HCEC 1CT (cell line): ENCODE measurements at regions not wholly inside any gene's neighbourhood (a gene's known extent, or its start where the extent isn't known, plus 50 kb on each side); places are given as distances from the start of the nearest gene placed in this dataset.
A peak's percentile ranks its signal among the peaks of the same experiment; 100 is the strongest.
"Not testable (repeated sequence)": the region's sequence is repeated elsewhere in the genome, so short reads cannot be mapped to it uniquely, and the experiment has no call there.

Experiments used
- DNase-seq: peaks from one replicate; pipeline ENCODE4 v3.0.0-alpha.2; 2017

DNA sequence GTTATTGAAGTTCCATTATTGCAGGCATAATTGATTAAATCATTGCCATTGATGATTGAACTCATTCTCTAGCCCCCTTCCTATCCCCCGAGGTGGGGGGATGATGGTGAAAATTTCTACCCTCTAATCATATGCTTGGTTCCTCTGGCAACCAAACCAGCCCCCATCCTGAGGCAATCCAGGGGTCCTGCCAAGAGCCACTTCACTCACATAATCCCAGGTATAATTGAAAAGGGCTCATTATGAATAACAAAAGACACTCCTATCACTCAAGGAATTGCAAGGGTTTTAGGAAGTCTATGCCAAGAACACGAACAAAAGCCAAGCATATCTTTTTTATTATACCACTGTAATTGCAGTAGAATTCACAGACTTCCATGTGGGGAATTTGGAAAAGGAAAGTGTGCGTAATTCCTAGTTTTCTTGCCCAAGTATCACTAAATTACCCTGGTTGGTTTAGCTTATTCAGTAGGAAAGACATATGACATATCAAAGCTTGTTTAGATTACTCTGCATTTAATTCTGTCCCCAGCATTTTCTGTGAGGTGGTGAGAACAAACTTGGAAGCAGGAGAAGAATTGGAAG lies 130.7 kb upstream of the TAF11L2 start:
- DNase-seq = no peak

DNA sequence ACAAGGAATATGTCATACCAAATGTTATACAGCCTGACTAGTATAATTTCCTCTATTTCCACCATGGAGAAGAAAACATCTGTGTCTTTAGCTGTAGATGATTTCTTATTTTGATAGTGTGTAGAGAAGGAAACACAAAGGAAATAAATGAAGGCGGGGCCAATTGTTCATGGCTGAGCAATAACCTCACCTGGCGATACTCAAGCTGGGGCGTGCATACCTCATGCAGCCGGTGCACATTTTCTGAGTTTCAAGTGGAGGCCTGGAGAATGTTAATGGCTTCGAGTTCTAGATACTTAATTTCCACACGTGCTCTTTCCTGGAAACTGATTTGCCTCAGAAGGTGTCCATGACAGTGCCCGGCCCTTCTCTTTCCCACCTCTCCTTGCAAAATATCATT lies 127.4 kb upstream of the TAF11L2 start:
- DNase-seq = no peak

GRCh38 chr5:17373406-17373805 lies 124.6 kb upstream of the TAF11L2 start:
- DNase-seq = no peak

- no peak for DNase-seq
These were observed 124.0 kb upstream of the TAF11L2 start for GRCh38 chr5:17373814-17374556.

GRCh38 chr5:17374973-17375742 lies 122.9 kb upstream of the TAF11L2 start:
- DNase-seq = peak; percentile 26

- not testable (repeated sequence) for DNase-seq
These were observed 122.1 kb upstream of the TAF11L2 start for GRCh38 chr5:17375886-17376285.

DNA sequence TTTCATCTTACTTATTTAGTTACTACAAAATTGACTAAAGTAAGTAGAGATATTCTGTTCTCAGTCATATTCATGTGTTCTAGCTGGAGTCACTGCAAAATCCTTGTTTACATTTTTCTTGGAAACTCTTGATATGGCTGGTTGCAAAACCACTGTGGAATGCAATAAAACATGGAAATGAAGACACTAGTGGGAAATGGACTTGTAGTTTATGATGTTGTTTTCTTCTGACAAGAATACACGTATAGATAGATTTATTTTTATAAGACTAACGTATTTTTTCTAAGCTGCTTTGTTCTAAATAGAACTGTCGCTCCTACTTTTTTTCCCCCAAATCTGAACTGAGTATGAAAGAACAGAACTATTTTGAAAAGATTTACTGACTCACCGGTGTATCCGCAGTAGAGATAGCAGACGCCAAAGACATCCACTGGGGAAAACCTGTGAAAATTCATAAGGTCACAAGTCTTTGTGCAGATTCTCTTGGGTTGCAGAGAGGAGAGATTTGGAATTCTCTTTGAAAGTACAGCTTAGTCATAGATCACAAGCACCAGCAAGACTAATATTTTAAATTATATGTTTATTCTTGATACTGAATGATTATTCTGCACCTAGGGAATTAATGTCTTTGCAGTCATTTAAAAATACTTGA lies 119.6 kb upstream of the TAF11L2 start:
- DNase-seq = peak; percentile 79

DNA sequence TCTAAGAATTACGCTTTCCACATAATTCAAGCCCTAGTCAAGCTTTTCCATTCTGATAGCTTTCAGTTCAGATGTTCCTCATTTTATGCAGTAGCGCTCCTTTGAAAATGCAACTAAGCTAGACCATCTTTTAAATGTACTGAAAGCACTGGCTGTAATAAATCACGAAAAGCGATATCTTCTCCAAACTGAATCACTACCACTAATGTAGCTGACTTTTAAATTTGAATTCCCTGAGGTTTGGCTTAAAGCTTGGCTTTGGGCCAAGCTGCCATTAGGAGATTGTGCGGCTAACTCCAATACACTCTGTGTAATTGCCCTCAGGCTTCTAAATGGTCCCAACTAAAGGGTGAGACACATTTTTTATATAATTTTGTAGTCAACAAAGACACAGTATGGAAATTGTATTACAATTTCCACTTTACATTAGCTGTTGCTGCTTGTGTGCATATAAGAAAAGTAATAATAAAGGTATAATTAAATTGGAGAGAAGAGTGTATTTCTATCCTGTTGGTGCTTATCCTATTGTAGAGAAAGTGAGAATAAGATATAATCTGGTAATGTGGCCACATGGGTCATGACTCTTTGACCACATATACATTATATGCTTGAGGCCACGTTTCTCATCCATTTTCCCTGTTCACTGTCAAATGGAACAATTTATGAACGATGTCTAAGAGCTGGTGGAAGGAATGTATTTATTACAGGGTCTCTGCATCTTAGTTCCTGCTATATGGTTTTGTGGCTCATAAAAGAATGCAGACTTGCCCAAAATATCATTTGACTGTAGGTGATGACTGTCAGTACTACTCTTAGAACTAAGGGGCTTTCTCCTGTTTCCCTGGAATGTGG lies 118.7 kb upstream of the TAF11L2 start:
- DNase-seq = no peak

DNA sequence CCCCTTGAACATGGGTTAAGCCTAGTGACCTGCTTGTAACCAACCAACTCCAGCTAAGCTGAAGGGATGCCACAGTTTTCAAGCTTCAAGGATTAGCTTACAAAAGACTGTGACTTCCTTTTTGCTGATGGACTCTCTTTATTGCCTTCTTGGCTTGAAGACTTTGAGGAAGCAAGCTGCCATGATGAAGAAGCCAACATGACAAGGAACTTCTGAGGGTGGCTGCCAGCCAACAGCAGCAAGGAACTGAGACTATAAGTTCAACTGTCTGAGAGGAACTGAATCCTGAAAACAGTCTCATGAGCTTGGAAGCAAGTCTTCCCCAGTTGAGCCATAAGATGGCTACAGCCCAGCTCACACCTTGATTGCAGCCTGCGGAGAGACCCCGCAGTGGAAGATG lies 116.1 kb upstream of the TAF11L2 start:
- no peak for DNase-seq

GRCh38 chr5:17383526-17383925 lies 114.5 kb upstream of the TAF11L2 start:
- DNase-seq = no peak

DNA sequence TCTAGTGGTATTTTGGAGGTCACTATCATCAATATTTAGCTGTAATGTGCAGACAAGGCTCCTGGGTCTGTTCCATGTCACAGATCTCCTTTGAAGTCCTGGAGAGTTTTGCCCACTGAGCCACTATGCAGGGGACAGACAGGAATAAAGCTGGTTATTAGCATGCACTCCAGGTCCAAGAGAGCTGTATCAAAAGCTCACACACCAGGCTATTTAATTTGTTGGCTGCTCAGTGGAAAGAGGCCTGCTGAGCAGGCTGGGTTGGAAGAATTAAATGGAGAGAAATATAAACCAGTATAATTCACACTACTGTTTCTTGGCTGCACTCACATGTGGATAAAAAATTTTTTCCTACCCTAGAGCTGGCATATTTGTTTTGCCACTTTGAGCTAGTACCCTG lies 113.8 kb upstream of the TAF11L2 start:
- no peak for DNase-seq

- peak; percentile 20 for DNase-seq
These were observed 109.3 kb upstream of the TAF11L2 start for GRCh38 chr5:17388717-17389116.

GRCh38 chr5:17394086-17394485 lies 103.9 kb upstream of the TAF11L2 start:
- no peak for DNase-seq

DNA sequence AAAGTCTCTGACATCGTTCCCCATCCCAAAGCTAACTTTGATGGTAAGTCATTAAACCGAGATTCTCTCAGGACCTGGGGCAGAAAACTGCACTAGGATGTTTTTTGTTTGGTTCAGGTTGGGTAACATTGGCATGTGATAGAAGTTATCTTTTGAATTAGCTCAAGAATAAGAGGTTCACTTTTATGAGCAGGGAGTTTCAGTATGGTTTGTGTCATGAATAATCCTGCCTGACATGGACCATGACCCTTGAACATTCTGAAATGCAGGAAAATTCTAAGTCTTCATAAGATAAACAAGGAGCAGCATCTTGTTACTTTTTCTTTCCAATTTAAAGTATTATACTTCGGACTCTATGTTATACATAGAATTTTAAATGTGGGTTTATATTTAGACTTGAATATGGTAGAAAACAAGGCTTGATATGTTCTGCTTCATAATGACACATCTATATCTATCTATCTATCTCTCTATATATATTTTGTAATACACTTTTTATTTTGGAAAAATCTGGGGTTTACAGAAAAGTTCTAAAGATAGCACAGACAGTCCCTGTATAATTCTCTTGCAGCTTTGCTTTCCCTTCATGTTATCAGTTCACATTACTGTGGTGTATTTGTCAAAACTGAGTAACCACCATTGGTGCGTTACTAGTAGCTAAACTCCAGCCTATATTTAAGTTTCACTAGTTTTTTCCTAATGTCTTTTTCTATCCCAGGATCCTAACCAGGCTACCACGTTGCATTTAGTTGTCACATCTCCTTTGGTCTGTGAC lies 102.7 kb upstream of the TAF11L2 start:
- DNase-seq = no peak

DNA sequence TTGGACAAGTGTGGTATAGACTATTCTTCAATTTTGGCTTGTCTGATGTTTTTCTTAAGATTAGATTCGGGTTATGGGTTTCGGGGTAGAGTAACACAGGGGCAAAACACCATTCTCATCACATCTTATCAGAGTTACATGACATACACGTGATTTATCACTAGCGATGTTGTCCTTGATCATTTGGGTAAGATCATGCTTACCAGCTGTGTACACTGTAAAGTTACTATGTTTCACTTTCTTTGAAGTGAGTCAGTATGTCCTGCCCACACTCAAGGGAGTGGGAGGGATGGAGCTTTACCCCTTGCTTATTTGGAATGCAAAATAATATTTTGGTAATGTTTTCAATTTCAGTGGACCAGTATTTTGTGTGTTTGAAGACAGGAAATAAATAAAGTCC lies 101.8 kb upstream of the TAF11L2 start:
- no peak for DNase-seq

DNA sequence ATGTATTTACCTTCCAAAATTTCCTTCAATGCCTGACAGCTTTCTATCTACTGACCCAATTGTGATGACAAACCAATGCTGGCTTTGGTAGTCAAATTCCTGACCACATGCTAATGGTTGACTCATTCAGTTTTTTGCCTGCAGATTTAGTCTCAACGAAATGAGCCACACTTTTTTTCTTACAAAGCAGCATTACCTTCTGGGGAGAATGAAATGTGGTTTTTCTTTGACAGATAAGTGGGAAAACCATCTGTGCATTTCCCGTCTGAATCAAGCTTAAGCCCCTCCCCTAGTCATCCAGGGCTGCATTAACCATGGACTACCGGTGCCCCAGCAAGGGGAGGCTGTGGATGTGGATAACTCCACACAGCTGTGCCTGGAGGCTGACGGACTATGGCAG lies 99.6 kb upstream of the TAF11L2 start:
- DNase-seq = peak; percentile 94

DNA sequence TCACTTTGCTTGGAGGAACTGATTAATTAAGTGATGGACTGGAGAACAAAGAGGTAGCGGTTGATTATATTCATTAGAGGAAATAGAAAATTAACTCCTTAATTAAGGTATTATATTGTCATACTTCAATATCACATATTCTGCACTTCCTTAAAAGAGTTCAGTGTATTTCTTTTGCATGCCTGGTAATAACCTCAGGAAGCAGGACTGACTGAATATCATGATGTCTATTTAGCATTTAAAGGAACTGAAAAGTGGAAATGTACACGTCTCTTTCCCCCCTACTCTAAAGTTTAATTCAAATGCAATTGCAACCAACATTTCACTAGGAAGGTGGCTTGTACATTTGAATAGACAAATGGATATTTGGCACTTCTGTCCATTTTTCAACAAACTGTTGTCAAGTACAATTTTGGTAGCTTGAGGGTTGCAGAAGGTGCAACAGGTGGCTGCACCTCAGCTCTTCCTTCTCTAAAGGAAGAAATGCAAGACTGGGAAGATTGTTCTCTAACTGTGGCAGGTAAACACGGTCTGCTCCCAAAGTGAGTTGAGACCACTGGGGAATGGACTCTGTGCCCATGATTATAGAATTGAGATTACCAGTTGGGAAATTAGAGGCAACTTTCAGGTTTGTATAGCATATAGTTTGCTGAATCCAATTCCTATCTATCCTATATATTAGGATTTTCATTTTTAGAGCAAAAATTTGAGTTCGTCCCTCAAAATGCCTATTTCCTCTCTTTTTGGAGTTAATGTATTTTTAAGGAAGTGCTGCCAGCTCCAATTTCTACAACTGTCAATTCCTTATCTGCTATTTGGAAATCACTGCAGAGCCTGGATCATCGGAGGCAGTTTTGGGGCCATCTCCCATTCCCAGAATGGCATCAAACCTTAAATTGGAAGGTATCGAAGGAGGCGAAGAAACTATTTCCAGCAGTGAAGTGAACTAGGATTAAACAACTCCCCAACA lies 98.9 kb upstream of the TAF11L2 start:
- no peak for DNase-seq

DNA sequence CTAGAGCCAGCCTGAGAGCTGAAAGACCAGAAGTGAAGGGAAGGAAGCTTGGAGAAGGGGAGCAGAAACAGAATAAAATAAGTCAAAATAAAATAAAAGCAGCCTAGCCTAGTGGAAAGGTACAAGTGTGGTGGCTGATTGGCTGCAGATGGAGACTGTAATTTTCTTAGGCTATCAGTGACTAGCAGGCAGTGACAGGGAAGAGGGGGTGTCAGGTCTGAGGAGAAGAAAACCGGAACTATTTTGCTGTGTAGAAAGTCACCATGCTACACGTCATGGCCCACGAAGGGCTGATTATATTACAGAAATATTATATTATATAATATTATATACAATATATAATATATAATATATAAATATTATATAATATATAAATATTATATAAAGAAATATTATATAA lies 98.1 kb upstream of the TAF11L2 start:
- no peak for DNase-seq

- DNase-seq = no peak
These were observed 97.1 kb upstream of the TAF11L2 start for GRCh38 chr5:17400724-17401469.
